Kidney (tissue), 13 donors: ENCODE measurements at regions not wholly inside any gene's neighbourhood (a gene's known extent, or its start where the extent isn't known, plus 50 kb on each side); places are given as distances from the start of the nearest gene placed in this dataset.
A peak's percentile ranks its signal among the peaks of the same experiment; 100 is the strongest.
"Not testable (repeated sequence)": the region's sequence is repeated elsewhere in the genome, so short reads cannot be mapped to it uniquely, and the experiment has no call there.

Source experiments
- DNase-seq, 5 donors: peaks; one replicate each; pipeline ENCODE4 v3.0.0-alpha.2; 2013 to 2020
- FAIRE-seq: peaks from 2 replicates; lab custom pipeline; 2012; peaks lifted over from hg19 to GRCh38; lab: Jason Lieb, UNC
- H3K27ac ChIP-seq, 2 donors: one replicate each; pipeline ENCODE4 v1.7.0; 2013; ENCODE audit warnings: low read depth in 2 of 2, low read length in 2 of 2, inconsistent platforms in 1 of 2
- H3K27me3 ChIP-seq: one replicate; pipeline ENCODE4 v1.7.1; 2013; ENCODE audit warnings: low read length, inconsistent platforms; ENCODE audit not compliant: control insufficient read depth, insufficient read depth
- H3K36me3 ChIP-seq, 3 donors: one replicate each; pipeline versions ENCODE4 v1.7.0 to v1.7.1; 2013; ENCODE audit warnings: low read length in 3 of 3, control low read depth in 1 of 3, inconsistent platforms in 1 of 3; ENCODE audit not compliant: insufficient read depth in 3 of 3, control insufficient read depth in 2 of 3
- H3K4me1 ChIP-seq, 3 donors: one replicate each; pipeline versions ENCODE4 v1.7.0 to v1.7.1; 2013; ENCODE audit warnings: low read length in 3 of 3, inconsistent platforms in 1 of 3, low read depth in 1 of 3; ENCODE audit not compliant: control insufficient read depth in 2 of 3, insufficient read depth in 2 of 3
- H3K4me3 ChIP-seq, 3 donors: one replicate each; pipeline versions ENCODE4 v1.7.0 to v1.8.1; 2013; ENCODE audit warnings: low read length in 3 of 3, control low read depth in 1 of 3, inconsistent platforms in 1 of 3
- H3K9ac ChIP-seq, 3 donors: one replicate each; pipeline versions ENCODE4 v1.7.0 to v1.7.1; 2013; ENCODE audit warnings: low read length in 3 of 3, control low read depth in 1 of 3, inconsistent platforms in 1 of 3
- H3K9me3 ChIP-seq, 3 donors: one replicate each; pipeline versions ENCODE4 v1.7.0 to v1.7.1; 2013; ENCODE audit warnings: low read length in 3 of 3, control low read depth in 1 of 3, inconsistent platforms in 1 of 3; ENCODE audit not compliant: control insufficient read depth in 2 of 3, insufficient read depth in 1 of 3
- intact Hi-C: fragments of 100-400 bp; cut with DNase I; formaldehyde crosslinking; loops from one replicate; pipeline ENCODE4 v1.11.1; 2022
- TF ChIP-seq, protein P1 (sequence below): IDR thresholded peaks from 3 replicates; pipeline ENCODE4 v1.5.1; 2012; ENCODE audit warnings: mild to moderate bottlenecking, moderate library complexity, borderline replicate concordance; ENCODE audit not compliant: insufficient read depth; ENCODE audit errors: extremely low read depth
- donor health status: control.
- donor health status: control.
- donor health status: control.
- donor health status: control.
- donor health status: control.
- donor health status: DM: yes; HTN: yes; CAD: no.
- donor health status: Normal renal cell carcinoma (clear cell type).

DNA sequence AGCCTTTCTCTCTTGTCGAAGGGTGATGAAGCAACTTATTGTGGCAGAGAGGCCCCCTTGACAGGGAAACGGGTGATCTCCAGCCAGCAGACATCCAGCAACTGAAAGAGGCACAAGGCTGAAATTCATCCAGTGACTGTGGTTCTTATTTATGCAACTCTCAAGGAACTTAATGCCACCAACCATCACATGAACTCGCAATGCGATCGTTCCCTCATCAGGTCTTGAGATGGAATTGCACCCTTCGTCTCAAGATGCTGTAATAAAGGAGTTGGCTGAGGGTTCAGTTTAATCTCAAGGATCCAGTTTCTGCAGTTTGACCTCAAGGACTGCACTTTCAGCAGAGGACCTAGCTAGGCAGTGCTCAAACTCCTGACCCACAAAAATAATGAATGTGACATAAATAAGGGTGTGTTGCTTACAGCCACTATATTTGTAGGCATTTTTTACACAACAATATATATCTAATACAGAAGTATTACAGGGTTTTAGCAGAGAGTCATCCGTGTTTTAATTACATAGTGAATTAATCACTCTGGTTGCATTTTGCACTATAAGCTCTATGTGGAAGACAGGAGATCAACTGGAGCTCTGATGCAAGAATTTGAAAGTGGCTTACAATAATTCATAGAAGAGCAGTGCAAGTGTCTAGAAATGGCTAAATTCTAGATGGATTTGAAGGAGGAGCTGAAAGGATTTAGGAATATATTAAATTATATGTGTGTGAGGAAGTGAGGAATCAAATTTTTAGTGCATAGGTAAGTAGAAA, 957.8 kb upstream of the CTNND2 start:
- FAIRE-seq (no peak), DNase-seq (peak in 1 of 5 donors; percentile 1)
- H3K27ac ChIP-seq: no peak overlapping the region
- no peak overlapping the region for H3K9ac ChIP-seq
- no peaks in the 10 kb centered on the region for H3K36me3 ChIP-seq
- H3K4me3 ChIP-seq: no peak overlapping the region
- TF ChIP-seq, protein P1, sequence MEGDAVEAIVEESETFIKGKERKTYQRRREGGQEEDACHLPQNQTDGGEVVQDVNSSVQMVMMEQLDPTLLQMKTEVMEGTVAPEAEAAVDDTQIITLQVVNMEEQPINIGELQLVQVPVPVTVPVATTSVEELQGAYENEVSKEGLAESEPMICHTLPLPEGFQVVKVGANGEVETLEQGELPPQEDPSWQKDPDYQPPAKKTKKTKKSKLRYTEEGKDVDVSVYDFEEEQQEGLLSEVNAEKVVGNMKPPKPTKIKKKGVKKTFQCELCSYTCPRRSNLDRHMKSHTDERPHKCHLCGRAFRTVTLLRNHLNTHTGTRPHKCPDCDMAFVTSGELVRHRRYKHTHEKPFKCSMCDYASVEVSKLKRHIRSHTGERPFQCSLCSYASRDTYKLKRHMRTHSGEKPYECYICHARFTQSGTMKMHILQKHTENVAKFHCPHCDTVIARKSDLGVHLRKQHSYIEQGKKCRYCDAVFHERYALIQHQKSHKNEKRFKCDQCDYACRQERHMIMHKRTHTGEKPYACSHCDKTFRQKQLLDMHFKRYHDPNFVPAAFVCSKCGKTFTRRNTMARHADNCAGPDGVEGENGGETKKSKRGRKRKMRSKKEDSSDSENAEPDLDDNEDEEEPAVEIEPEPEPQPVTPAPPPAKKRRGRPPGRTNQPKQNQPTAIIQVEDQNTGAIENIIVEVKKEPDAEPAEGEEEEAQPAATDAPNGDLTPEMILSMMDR: no peak
- intact Hi-C loops: no loop called here
- no peaks in the 10 kb centered on the region for H3K27me3 ChIP-seq
- H3K9me3 ChIP-seq: no peaks in the 10 kb centered on the region
- no peaks in the 10 kb centered on the region for H3K4me1 ChIP-seq

DNA sequence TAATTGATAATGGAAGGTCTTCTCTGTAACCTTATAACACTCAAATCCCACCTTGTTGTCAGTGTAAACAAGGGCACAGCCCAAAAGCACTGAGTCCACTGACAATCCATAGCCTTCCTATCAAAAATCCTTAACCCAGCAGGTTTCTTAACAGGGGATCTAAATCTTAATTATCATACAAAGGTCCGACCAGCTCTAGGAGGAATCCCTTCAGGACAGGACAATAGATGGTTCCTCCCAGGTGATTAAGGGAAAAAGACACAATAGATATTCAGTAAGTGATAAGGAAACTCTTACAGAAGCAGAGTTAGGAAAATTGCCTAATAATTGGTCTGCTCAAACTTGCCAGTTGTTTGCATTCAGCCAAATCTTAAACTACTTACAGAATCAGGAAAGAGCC, 951.9 kb upstream of the CTNND2 start:
- DNase-seq, FAIRE-seq, H3K4me1 ChIP-seq, H3K4me3 ChIP-seq, H3K27ac ChIP-seq, intact Hi-C loops, H3K9ac ChIP-seq, H3K9me3 ChIP-seq, H3K27me3 ChIP-seq, H3K36me3 ChIP-seq: not testable (repeated sequence)

DNA sequence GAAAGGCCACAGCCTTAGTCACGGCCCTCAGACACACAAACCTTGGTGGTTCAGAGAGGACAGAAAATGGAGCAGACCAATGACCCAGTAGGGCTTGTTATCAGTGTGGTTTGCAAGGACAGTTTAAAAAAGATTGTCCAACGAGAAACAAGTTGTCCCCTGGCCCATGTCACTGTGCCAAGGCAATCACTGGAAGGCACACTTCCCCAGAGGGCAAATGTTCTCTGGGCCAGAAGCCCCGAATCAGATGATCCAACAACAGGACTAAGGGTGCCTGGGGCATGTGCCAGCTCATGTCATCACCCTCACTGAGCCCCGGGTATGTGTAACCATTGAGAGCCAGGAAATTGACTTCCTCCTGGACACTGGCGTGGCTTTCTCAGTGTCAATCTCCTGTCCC, 950.1 kb upstream of the CTNND2 start:
- H3K9ac ChIP-seq: no peak overlapping the region
- H3K9me3 ChIP-seq: no peaks in the 10 kb centered on the region
- H3K4me1 ChIP-seq: no peaks in the 10 kb centered on the region
- no peak overlapping the region for H3K4me3 ChIP-seq
- no peak overlapping the region for H3K27ac ChIP-seq
- TF ChIP-seq, protein P1: no peak
- no peak for FAIRE-seq
- no peaks in the 10 kb centered on the region for H3K36me3 ChIP-seq
- no peak for DNase-seq
- no peaks in the 10 kb centered on the region for H3K27me3 ChIP-seq
- intact Hi-C loops: no loop called here

DNA sequence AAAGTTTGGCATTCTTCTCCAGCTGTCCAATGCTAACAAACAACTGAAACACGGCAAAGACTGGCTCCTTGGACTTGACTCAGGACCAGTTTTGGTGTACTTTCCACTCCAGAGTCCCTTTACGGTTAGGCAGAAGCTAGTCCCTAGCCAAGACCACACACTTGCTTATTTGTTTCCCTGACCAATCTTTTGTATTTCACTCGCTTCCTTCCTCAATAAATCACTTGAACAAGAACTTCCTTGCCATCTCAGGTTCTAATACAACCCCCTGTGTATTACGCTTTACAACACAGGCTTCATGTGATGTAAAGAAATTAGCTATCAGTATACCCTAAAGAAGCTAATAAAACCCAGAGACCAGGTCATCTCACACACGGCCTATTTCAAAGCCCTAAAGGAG, 947.5 kb upstream of the CTNND2 start:
- TF ChIP-seq, protein P1: no peak
- Histone ChIP-seq H3K27me3 (no peaks in the 10 kb centered on the region), H3K4me1 (no peaks in the 10 kb centered on the region), H3K36me3 (no peaks in the 10 kb centered on the region), H3K9ac (no peak overlapping the region), H3K4me3 (no peak overlapping the region), H3K9me3 (no peaks in the 10 kb centered on the region), H3K27ac (no peak overlapping the region)
- FAIRE-seq (no peak), DNase-seq (no peak)
- intact Hi-C loops: no loop called here
